ENCODE measurements at regions not wholly inside any gene's neighbourhood (a gene's known extent, or its start where the extent isn't known, plus 50 kb on each side); places are given as distances from the start of the nearest gene placed in this dataset.
A peak's percentile ranks its signal among the peaks of the same experiment; 100 is the strongest.

GRCh38 chr15:29917600-29918597 is 95.6 kb upstream of the TJP1 start:
- no peaks in the 10 kb centered on the region for H3K36me3 ChIP-seq (ENCODE audit: control insufficient read depth, insufficient read depth, low read length)
- peaks cover 4% of the 10 kb centered on the region for H3K4me1 ChIP-seq
- TF ChIP-seq, protein P1, sequence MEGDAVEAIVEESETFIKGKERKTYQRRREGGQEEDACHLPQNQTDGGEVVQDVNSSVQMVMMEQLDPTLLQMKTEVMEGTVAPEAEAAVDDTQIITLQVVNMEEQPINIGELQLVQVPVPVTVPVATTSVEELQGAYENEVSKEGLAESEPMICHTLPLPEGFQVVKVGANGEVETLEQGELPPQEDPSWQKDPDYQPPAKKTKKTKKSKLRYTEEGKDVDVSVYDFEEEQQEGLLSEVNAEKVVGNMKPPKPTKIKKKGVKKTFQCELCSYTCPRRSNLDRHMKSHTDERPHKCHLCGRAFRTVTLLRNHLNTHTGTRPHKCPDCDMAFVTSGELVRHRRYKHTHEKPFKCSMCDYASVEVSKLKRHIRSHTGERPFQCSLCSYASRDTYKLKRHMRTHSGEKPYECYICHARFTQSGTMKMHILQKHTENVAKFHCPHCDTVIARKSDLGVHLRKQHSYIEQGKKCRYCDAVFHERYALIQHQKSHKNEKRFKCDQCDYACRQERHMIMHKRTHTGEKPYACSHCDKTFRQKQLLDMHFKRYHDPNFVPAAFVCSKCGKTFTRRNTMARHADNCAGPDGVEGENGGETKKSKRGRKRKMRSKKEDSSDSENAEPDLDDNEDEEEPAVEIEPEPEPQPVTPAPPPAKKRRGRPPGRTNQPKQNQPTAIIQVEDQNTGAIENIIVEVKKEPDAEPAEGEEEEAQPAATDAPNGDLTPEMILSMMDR (IDR thresholded peaks at IDR 0.05) = no peak

DNA sequence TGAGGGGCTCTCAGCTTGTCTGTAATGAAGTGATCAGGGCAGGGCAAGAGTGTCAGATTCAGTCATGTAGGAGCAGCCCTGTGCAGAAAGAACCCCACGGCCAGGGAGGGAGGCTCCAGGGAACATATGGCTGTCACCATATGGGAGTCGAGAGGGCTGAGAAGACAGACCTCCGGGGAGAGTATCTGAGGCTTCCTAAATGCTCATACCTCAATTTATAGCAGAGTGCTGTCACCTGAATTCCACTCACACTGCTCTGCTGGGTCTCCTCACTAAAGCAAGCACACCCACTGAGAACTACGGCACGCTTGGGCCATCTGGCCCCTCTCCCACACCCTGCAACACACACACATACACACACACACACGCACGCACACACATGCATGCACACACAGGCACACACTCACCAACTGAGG is 92.3 kb upstream of the TJP1 start:
- H3K27me3 ChIP-seq (ENCODE audit: control insufficient read depth, insufficient read depth, low read length) = no peaks in the 10 kb centered on the region
- H2AFZ ChIP-seq = no peak overlapping the region
- H3K79me2 ChIP-seq = no peaks in the 10 kb centered on the region
- no peak overlapping the region for H3K9ac ChIP-seq
- no peaks in the 10 kb centered on the region for H3K36me3 ChIP-seq (ENCODE audit: control insufficient read depth, insufficient read depth, low read length)
- H3K4me1 ChIP-seq = no peaks in the 10 kb centered on the region
- no peak overlapping the region for H3K27ac ChIP-seq
- no peak overlapping the region for H3K4me2 ChIP-seq (ENCODE audit: low read length)
- no peaks in the 10 kb centered on the region for H3K9me3 ChIP-seq (ENCODE audit: control insufficient read depth, low read length)
- TF ChIP-seq, protein P1 (IDR thresholded peaks at IDR 0.05) = no peak
- no peak overlapping the region for H3K4me3 ChIP-seq (ENCODE audit: low read depth, low read length)

More at GRCh38 chr15:29917600-29918597, 95.6 kb upstream of the TJP1 start:
- no peak overlapping the region for H3K9ac ChIP-seq
- no peaks in the 10 kb centered on the region for H3K27me3 ChIP-seq (ENCODE audit: control insufficient read depth, insufficient read depth, low read length)
- no peak overlapping the region for H3K4me3 ChIP-seq (ENCODE audit: low read depth, low read length)
- H3K79me2 ChIP-seq = no peaks in the 10 kb centered on the region
- H3K4me2 ChIP-seq (ENCODE audit: low read length) = no peak overlapping the region
- H3K9me3 ChIP-seq (ENCODE audit: control insufficient read depth, low read length) = no peaks in the 10 kb centered on the region
- no peak overlapping the region for H3K27ac ChIP-seq
- no peak overlapping the region for H2AFZ ChIP-seq

- H3K4me3 ChIP-seq (ENCODE audit: low read depth, low read length) = no peak overlapping the region
- no peak overlapping the region for H3K9ac ChIP-seq
- H3K27ac ChIP-seq = no peak overlapping the region
- H3K27me3 ChIP-seq (ENCODE audit: control insufficient read depth, insufficient read depth, low read length) = no peaks in the 10 kb centered on the region
- H3K36me3 ChIP-seq (ENCODE audit: control insufficient read depth, insufficient read depth, low read length) = no peaks in the 10 kb centered on the region
- H3K4me2 ChIP-seq (ENCODE audit: low read length) = no peak overlapping the region
- no peaks in the 10 kb centered on the region for H3K4me1 ChIP-seq
- H3K79me2 ChIP-seq = no peaks in the 10 kb centered on the region
- no peaks in the 10 kb centered on the region for H3K9me3 ChIP-seq (ENCODE audit: control insufficient read depth, low read length)
- peak overlapping the region; percentile 17 for H2AFZ ChIP-seq
- TF ChIP-seq, protein P1 (IDR thresholded peaks at IDR 0.05) = no peak
Observed at GRCh38 chr15:29913528-29914135, 91.4 kb upstream of the TJP1 start.

DNA sequence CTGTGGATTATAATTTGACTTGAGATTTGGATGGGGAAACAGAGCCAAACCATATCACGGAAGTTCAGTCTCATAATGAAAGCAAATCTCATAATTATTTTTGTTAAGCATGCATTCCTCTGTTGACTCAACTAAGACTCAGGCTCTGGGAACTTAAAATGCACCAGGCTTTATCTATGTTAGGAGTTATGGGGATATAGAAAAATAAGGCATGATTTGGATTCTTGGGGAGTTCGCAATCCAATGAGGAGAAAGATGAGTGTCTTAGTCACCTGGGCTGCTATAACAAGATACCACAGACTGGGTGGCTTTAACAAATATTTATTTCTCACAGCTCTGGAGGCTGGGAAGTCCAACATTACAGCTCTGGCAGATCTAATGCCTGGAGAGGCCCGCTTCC is 89.4 kb upstream of the TJP1 start:
- no peak overlapping the region for H3K4me3 ChIP-seq (ENCODE audit: low read depth, low read length)
- no peak overlapping the region for H3K9ac ChIP-seq
- no peak overlapping the region for H2AFZ ChIP-seq
- H3K4me2 ChIP-seq (ENCODE audit: low read length) = no peak overlapping the region
- H3K27ac ChIP-seq = no peak overlapping the region
- H3K79me2 ChIP-seq = no peaks in the 10 kb centered on the region
- H3K36me3 ChIP-seq (ENCODE audit: control insufficient read depth, insufficient read depth, low read length) = no peaks in the 10 kb centered on the region
- TF ChIP-seq, protein P1 (IDR thresholded peaks at IDR 0.05) = no peak
- no peaks in the 10 kb centered on the region for H3K27me3 ChIP-seq (ENCODE audit: control insufficient read depth, insufficient read depth, low read length)
- no peaks in the 10 kb centered on the region for H3K4me1 ChIP-seq
- no peaks in the 10 kb centered on the region for H3K9me3 ChIP-seq (ENCODE audit: control insufficient read depth, low read length)

All from parathyroid adenoma (tissue), 2 donors.